ENCODE measurements at regions not wholly inside any gene's neighbourhood (a gene's known extent, or its start where the extent isn't known, plus 50 kb on each side); places are given as distances from the start of the nearest gene placed in this dataset.

DNA sequence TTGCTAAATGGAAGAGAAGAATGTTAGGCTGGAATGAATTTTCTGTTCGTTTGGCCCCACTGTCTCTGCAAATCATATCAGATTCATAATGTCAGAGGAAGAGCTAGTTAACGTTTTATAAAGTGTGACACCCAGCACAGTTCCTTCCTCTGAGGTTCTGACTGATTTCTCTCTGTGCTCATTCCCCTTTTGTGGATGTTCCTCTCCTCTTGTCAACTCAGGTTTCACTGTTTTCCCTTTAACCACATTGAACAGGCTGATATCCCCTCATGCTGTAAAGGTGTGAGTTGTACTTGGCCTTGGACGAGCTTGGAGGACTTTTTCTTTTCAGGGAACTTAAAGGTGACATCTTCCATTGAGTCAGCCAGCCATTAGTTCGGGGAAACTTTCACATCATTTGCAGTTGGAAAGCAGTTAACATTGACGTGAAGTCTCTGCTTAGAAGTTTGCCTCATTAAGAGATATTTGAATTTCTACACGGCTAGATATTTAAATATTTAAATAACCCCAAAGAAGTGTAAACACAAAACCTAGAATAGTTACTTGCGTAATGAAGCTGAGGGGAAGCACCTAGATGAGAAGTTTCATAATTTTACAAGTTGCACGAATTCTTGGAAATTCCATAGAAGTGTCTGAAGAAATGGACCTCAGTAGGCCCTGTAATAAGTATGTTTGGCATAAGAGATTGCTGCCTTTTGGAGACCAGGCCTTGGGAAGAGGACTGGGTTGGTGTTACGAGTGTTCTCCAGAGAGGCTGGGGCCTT, 101.5 kb upstream of the EGR2 start:
- Histone ChIP-seq H4K20me1 (ENCODE audit: control insufficient read depth, extremely low read depth, insufficient read depth, low read length) (no peaks in the 10 kb centered on the region), H3K4me2 (ENCODE audit: control insufficient read depth, extremely low read depth, insufficient read depth, low read depth, low read length) (no peak overlapping the region), H3K9ac (ENCODE audit: control insufficient read depth, extremely low read depth, insufficient read depth, low read length) (no peak overlapping the region), H3K79me2 (ENCODE audit: control insufficient read depth, insufficient read depth, low read length) (no peaks in the 10 kb centered on the region), H3K36me3 (ENCODE audit: control insufficient read depth in 2 of 2, extremely low read depth in 1 of 2, insufficient read depth in 2 of 2, low read length in 2 of 2) (no peaks in the 10 kb centered on the region), H3K27ac (ENCODE audit: control insufficient read depth, insufficient read depth, low read length) (no peak overlapping the region), H3K27me3 (ENCODE audit: control insufficient read depth, extremely low read depth, insufficient read depth, low read length) (no peaks in the 10 kb centered on the region), H2AFZ (ENCODE audit: control insufficient read depth, low read length) (no peak overlapping the region), H3K4me1 (ENCODE audit: control insufficient read depth, extremely low read depth, insufficient read depth, low read length) (peaks cover 22% of the 10 kb centered on the region), H3K9me1 (ENCODE audit: control insufficient read depth, extremely low read depth, insufficient read depth, low read length) (no peaks in the 10 kb centered on the region), H3K4me3 (ENCODE audit: control insufficient read depth in 2 of 3, extremely low read depth in 1 of 3, insufficient read depth in 2 of 3, low read depth in 1 of 3, low read length in 3 of 3) (no peak overlapping the region), H3K9me3 (ENCODE audit: control insufficient read depth, low read depth, low read length) (no peaks in the 10 kb centered on the region)
- dilution Hi-C loops (cut with MboI; ENCODE audit: extremely low pct_ligation_motif_present, low sequenced_read_pairs), result no loop called here
- no peak for DNase-seq (ENCODE audit: low read depth, low spot score)
- TF ChIP-seq EZH2 (IDR thresholded peaks at IDR 0.05; ENCODE audit: low read length), result no peak
- TF ChIP-seq, protein P1, sequence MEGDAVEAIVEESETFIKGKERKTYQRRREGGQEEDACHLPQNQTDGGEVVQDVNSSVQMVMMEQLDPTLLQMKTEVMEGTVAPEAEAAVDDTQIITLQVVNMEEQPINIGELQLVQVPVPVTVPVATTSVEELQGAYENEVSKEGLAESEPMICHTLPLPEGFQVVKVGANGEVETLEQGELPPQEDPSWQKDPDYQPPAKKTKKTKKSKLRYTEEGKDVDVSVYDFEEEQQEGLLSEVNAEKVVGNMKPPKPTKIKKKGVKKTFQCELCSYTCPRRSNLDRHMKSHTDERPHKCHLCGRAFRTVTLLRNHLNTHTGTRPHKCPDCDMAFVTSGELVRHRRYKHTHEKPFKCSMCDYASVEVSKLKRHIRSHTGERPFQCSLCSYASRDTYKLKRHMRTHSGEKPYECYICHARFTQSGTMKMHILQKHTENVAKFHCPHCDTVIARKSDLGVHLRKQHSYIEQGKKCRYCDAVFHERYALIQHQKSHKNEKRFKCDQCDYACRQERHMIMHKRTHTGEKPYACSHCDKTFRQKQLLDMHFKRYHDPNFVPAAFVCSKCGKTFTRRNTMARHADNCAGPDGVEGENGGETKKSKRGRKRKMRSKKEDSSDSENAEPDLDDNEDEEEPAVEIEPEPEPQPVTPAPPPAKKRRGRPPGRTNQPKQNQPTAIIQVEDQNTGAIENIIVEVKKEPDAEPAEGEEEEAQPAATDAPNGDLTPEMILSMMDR (optimal IDR thresholded peaks at IDR 0.05 in 1 of 3, IDR thresholded peaks at IDR 0.05 in 1 of 3, conservative IDR thresholded peaks at IDR 0.05 in 1 of 3; ENCODE audit: extremely low read depth in 1 of 3, insufficient read depth in 2 of 3, low read length in 3 of 3), result no peak
- no peak for FAIRE-seq

DNA sequence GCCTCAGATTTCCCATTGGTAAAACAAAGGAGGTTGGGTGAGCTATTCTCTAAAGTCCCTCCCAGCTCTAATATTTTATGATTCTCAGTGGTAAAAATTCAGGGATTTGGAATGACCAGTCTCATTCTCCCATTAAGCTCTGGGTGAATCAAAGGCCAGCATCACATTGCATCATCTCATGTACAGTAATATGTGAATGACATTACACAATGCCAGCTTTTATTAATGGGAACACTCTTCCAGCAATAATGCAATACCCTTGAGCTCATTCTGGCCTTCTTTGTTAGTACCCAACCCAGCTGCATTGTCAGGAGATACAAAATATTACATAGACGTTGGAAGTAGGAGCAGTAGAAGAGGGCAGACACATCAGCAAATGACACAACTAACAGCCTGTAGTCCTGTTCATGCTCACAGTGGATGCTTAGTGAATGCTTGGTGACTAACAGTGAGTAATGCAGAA, 100.0 kb upstream of the EGR2 start:
- no peak overlapping the region for H3K4me3 ChIP-seq (ENCODE audit: control insufficient read depth in 2 of 3, extremely low read depth in 1 of 3, insufficient read depth in 2 of 3, low read depth in 1 of 3, low read length in 3 of 3)
- no peak overlapping the region for H3K9ac ChIP-seq (ENCODE audit: control insufficient read depth, extremely low read depth, insufficient read depth, low read length)
- peak overlapping the region; percentile 30 for H3K27ac ChIP-seq (ENCODE audit: control insufficient read depth, insufficient read depth, low read length)
- peaks cover 22% of the 10 kb centered on the region for H3K4me1 ChIP-seq (ENCODE audit: control insufficient read depth, extremely low read depth, insufficient read depth, low read length)
- TF ChIP-seq EZH2 (IDR thresholded peaks at IDR 0.05; ENCODE audit: low read length), result no peak
- no peaks in the 10 kb centered on the region for H3K36me3 ChIP-seq (ENCODE audit: control insufficient read depth in 2 of 2, extremely low read depth in 1 of 2, insufficient read depth in 2 of 2, low read length in 2 of 2)
- no peaks in the 10 kb centered on the region for H4K20me1 ChIP-seq (ENCODE audit: control insufficient read depth, extremely low read depth, insufficient read depth, low read length)
- H3K27me3 ChIP-seq (ENCODE audit: control insufficient read depth, extremely low read depth, insufficient read depth, low read length), result no peaks in the 10 kb centered on the region
- peak; percentile 45 for DNase-seq (ENCODE audit: low read depth, low spot score)
- H3K9me3 ChIP-seq (ENCODE audit: control insufficient read depth, low read depth, low read length), result no peaks in the 10 kb centered on the region
- H3K9me1 ChIP-seq (ENCODE audit: control insufficient read depth, extremely low read depth, insufficient read depth, low read length), result no peaks in the 10 kb centered on the region
- peak; percentile 91 for FAIRE-seq
- dilution Hi-C loops (cut with MboI; ENCODE audit: extremely low pct_ligation_motif_present, low sequenced_read_pairs), result no loop called here
- no peaks in the 10 kb centered on the region for H3K79me2 ChIP-seq (ENCODE audit: control insufficient read depth, insufficient read depth, low read length)
- no peak overlapping the region for H2AFZ ChIP-seq (ENCODE audit: control insufficient read depth, low read length)
- H3K4me2 ChIP-seq (ENCODE audit: control insufficient read depth, extremely low read depth, insufficient read depth, low read depth, low read length), result no peak overlapping the region

Data from keratinocyte (primary cell).